Breast epithelium (tissue), 4 donors: ENCODE measurements at regions not wholly inside any gene's neighbourhood (a gene's known extent, or its start where the extent isn't known, plus 50 kb on each side); places are given as distances from the start of the nearest gene placed in this dataset.

Experiments used
- DNase-seq, 2 donors: peaks; one replicate each; pipeline ENCODE4 v3.0.0-alpha.2; 2019; ENCODE audit warnings: low spot score in 2 of 2
- H3K27ac ChIP-seq, 2 donors: fragments of 200-600 bp; sonication (generic) in 1 of 2; one replicate each; pipeline ENCODE4 v1.5.1; 2016 to 2019; ENCODE audit warnings: mild to moderate bottlenecking in 1 of 2
- H3K27me3 ChIP-seq, 2 donors: fragments of 200-600 bp; sonication (generic) in 1 of 2; one replicate each; pipeline versions ENCODE4 v1.5.1 to v1.6.0; 2017 to 2019; ENCODE audit warnings: control low read depth in 1 of 2, mild to moderate bottlenecking in 1 of 2
- H3K36me3 ChIP-seq: fragments of 200-600 bp; one replicate; pipeline ENCODE4 v1.5.1; 2019
- H3K4me1 ChIP-seq, 2 donors: fragments of 200-600 bp; sonication (generic); one replicate each; pipeline ENCODE4 v1.5.1; 2016 to 2019; ENCODE audit warnings: control low read depth in 1 of 2
- H3K4me3 ChIP-seq, 3 donors: fragments of 200-600 bp; sonication (generic); 1 replicate in 2 of 3; 2 replicates in 1 of 3; pipeline ENCODE4 v1.5.1; 2016 to 2019; ENCODE audit warnings: mild to moderate bottlenecking in 3 of 3, moderate library complexity in 2 of 3
- H3K9me3 ChIP-seq, 2 donors: fragments of 200-600 bp; sonication (generic) in 1 of 2; one replicate each; pipeline ENCODE4 v1.5.1; 2016 to 2019; ENCODE audit warnings: control low read depth in 1 of 2
- CTCF ChIP-seq, 3 donors: fragments of 450-650 bp; IDR thresholded peaks; one replicate each; pipeline ENCODE4 v1.5.1; 2016 to 2017; ENCODE audit warnings: antibody characterized with exemption in 3 of 3, mild to moderate bottlenecking in 3 of 3, moderate library complexity in 3 of 3
- POLR2A ChIP-seq: fragments of 450-650 bp; IDR thresholded peaks from one replicate; pipeline ENCODE4 v1.6.1; 2016; ENCODE audit warnings: antibody characterized with exemption, mild to moderate bottlenecking, moderate library complexity
- POLR2AphosphoS5 ChIP-seq, 3 donors: sonication (generic); formaldehyde crosslinking; IDR thresholded peaks; one replicate each; pipeline ENCODE4 v1.6.1; 2017; ENCODE audit warnings: antibody characterized with exemption in 3 of 3
- intact Hi-C: fragments of 100-400 bp; cut with DNase I; formaldehyde crosslinking; loops from one replicate; pipeline ENCODE4 v1.15.1; 2023; ENCODE audit warnings: low total_unique reads

- intact Hi-C loops: no loop called here
- no peak overlapping the region for H3K27ac ChIP-seq
- H3K9me3 ChIP-seq: no peaks in the 10 kb centered on the region
- no peaks in the 10 kb centered on the region for H3K4me1 ChIP-seq
- TF ChIP-seq CTCF (IDR thresholded peaks at IDR 0.05) (no peak), POLR2A (no peak), POLR2AphosphoS5 (IDR thresholded peaks at IDR 0.05) (no peak)
- DNase-seq: no peak
- H3K4me3 ChIP-seq: no peak overlapping the region
- no peaks in the 10 kb centered on the region for H3K36me3 ChIP-seq
- no peaks in the 10 kb centered on the region for H3K27me3 ChIP-seq
Measured at GRCh38 chr3:64387688-64388087, 162.4 kb upstream of the PRICKLE2 start.

GRCh38 chr3:64385277-64385676, 160.0 kb upstream of the PRICKLE2 start:
- intact Hi-C loops: no loop called here
- no peak overlapping the region for H3K4me3 ChIP-seq
- H3K27ac ChIP-seq: no peak overlapping the region
- H3K4me1 ChIP-seq: no peaks in the 10 kb centered on the region
- DNase-seq: no peak
- H3K36me3 ChIP-seq: no peaks in the 10 kb centered on the region
- no peaks in the 10 kb centered on the region for H3K9me3 ChIP-seq
- no peak for TF ChIP-seq POLR2A
- no peaks in the 10 kb centered on the region for H3K27me3 ChIP-seq

GRCh38 chr3:64384561-64384960, 159.3 kb upstream of the PRICKLE2 start:
- intact Hi-C loops: no loop called here
- Histone ChIP-seq H3K9me3 (no peaks in the 10 kb centered on the region), H3K36me3 (no peaks in the 10 kb centered on the region), H3K4me1 (no peaks in the 10 kb centered on the region), H3K27ac (no peak overlapping the region), H3K27me3 (no peaks in the 10 kb centered on the region), H3K4me3 (no peak overlapping the region)
- DNase-seq: no peak
- TF ChIP-seq CTCF (IDR thresholded peaks at IDR 0.05): no peak
- no peak for TF ChIP-seq POLR2A
- no peak for TF ChIP-seq POLR2AphosphoS5 (IDR thresholded peaks at IDR 0.05)

GRCh38 chr3:64382153-64382552, 156.9 kb upstream of the PRICKLE2 start:
- TF ChIP-seq POLR2AphosphoS5 (IDR thresholded peaks at IDR 0.05) (no peak), POLR2A (no peak), CTCF (IDR thresholded peaks at IDR 0.05) (no peak)
- DNase-seq: no peak
- no peaks in the 10 kb centered on the region for H3K36me3 ChIP-seq
- H3K4me3 ChIP-seq: no peak overlapping the region
- no peaks in the 10 kb centered on the region for H3K9me3 ChIP-seq
- no peaks in the 10 kb centered on the region for H3K4me1 ChIP-seq
- intact Hi-C loops: no loop called here
- no peaks in the 10 kb centered on the region for H3K27me3 ChIP-seq
- no peak overlapping the region for H3K27ac ChIP-seq

GRCh38 chr3:64381367-64381766, 156.1 kb upstream of the PRICKLE2 start:
- Histone ChIP-seq H3K4me3 (no peak overlapping the region), H3K27ac (no peak overlapping the region), H3K9me3 (no peaks in the 10 kb centered on the region), H3K27me3 (no peaks in the 10 kb centered on the region), H3K4me1 (no peaks in the 10 kb centered on the region), H3K36me3 (no peaks in the 10 kb centered on the region)
- intact Hi-C loops: no loop called here
- no peak for DNase-seq
- TF ChIP-seq POLR2AphosphoS5 (IDR thresholded peaks at IDR 0.05) (no peak), POLR2A (no peak), CTCF (IDR thresholded peaks at IDR 0.05) (no peak)

- no peak for TF ChIP-seq CTCF (IDR thresholded peaks at IDR 0.05)
- no peak for TF ChIP-seq POLR2A
- no peak for TF ChIP-seq POLR2AphosphoS5 (IDR thresholded peaks at IDR 0.05)
- Histone ChIP-seq H3K36me3 (no peaks in the 10 kb centered on the region), H3K9me3 (peaks cover 0 to 6% of the 10 kb centered on the region in 2 donors), H3K4me1 (no peaks in the 10 kb centered on the region), H3K27me3 (no peaks in the 10 kb centered on the region), H3K4me3 (no peak overlapping the region), H3K27ac (no peak overlapping the region)
- DNase-seq: no peak
- intact Hi-C loops: no loop called here
Measured at GRCh38 chr3:64380546-64380945, 155.3 kb upstream of the PRICKLE2 start.
